ENCODE measurements at regions not wholly inside any gene's neighbourhood (a gene's known extent, or its start where the extent isn't known, plus 50 kb on each side); places are given as distances from the start of the nearest gene placed in this dataset.
"Not testable (repeated sequence)": the region's sequence is repeated elsewhere in the genome, so short reads cannot be mapped to it uniquely, and the experiment has no call there.

GRCh38 chr16:26816266-26816665, 250.5 kb upstream of the C16orf82 start:
- no peak for DNase-seq

GRCh38 chr16:26816885-26817571, 249.7 kb upstream of the C16orf82 start:
- DNase-seq: no peak

GRCh38 chr16:26818393-26818792, 248.3 kb upstream of the C16orf82 start:
- no peak for DNase-seq

GRCh38 chr16:26824469-26824868, 242.3 kb upstream of the C16orf82 start:
- DNase-seq: no peak

- no peak for DNase-seq
Observed at GRCh38 chr16:26826500-26826899, 240.2 kb upstream of the C16orf82 start.

GRCh38 chr16:26827386-26827785, 239.3 kb upstream of the C16orf82 start:
- DNase-seq: no peak

- no peak for DNase-seq
Observed at GRCh38 chr16:26830428-26831127, 236.1 kb upstream of the C16orf82 start.

GRCh38 chr16:26836114-26836513, 230.6 kb upstream of the C16orf82 start:
- DNase-seq: not testable (repeated sequence)

- DNase-seq: no peak
Observed at GRCh38 chr16:26838931-26839330, 227.8 kb upstream of the C16orf82 start.

GRCh38 chr16:26840691-26841090, 226.0 kb upstream of the C16orf82 start:
- no peak for DNase-seq

- no peak for DNase-seq
Observed at GRCh38 chr16:26856271-26856670, 210.5 kb upstream of the C16orf82 start.

- no peak for DNase-seq
Observed at GRCh38 chr16:26856791-26857190, 209.9 kb upstream of the C16orf82 start.

- DNase-seq: no peak
Observed at GRCh38 chr16:26857371-26857770, 209.4 kb upstream of the C16orf82 start.

GRCh38 chr16:26860506-26860905, 206.2 kb upstream of the C16orf82 start:
- no peak for DNase-seq

- no peak for DNase-seq
Observed at GRCh38 chr16:26863931-26864330, 202.8 kb upstream of the C16orf82 start.

GRCh38 chr16:26874318-26874717, 192.4 kb upstream of the C16orf82 start:
- not testable (repeated sequence) for DNase-seq

GRCh38 chr16:26877421-26877820, 189.3 kb upstream of the C16orf82 start:
- no peak for DNase-seq

- DNase-seq: no peak
Observed at GRCh38 chr16:26885674-26886073, 181.1 kb upstream of the C16orf82 start.

GRCh38 chr16:26889740-26890139, 177.0 kb upstream of the C16orf82 start:
- no peak for DNase-seq

- DNase-seq: no peak
Observed at GRCh38 chr16:26898200-26898599, 168.5 kb upstream of the C16orf82 start.

GRCh38 chr16:26901196-26901861, 165.4 kb upstream of the C16orf82 start:
- DNase-seq: no peak

- no peak for DNase-seq
Observed at GRCh38 chr16:26901983-26902382, 164.7 kb upstream of the C16orf82 start.

GRCh38 chr16:26905336-26905735, 161.4 kb upstream of the C16orf82 start:
- no peak for DNase-seq

- DNase-seq: no peak
Observed at GRCh38 chr16:26909623-26910022, 157.1 kb upstream of the C16orf82 start.

Measured in stimulated activated CD4-positive, alpha-beta T cell treated with anti-CD3 and anti-CD28 coated beads, Interleukin-2, amount 100 ng/mL, for 48 hours (primary cell).